ENCODE measurements at regions not wholly inside any gene's neighbourhood (a gene's known extent, or its start where the extent isn't known, plus 50 kb on each side); places are given as distances from the start of the nearest gene placed in this dataset.
"Not testable (repeated sequence)": the region's sequence is repeated elsewhere in the genome, so short reads cannot be mapped to it uniquely, and the experiment has no call there.

- DNase-seq (ENCODE audit: low spot score), result no peak
Observed at GRCh38 chrX:8027827-8028226, 100.6 kb upstream of the PNPLA4 start.

- DNase-seq (ENCODE audit: low spot score), result no peak
Observed at GRCh38 chrX:8025705-8026104, 98.5 kb upstream of the PNPLA4 start.

- no peak for DNase-seq (ENCODE audit: low spot score)
Observed at GRCh38 chrX:8018934-8019333, 91.7 kb upstream of the PNPLA4 start.

- no peak for DNase-seq (ENCODE audit: low spot score)
Observed at GRCh38 chrX:8010105-8010504, 82.9 kb upstream of the PNPLA4 start.

GRCh38 chrX:8005678-8006347 lies 78.6 kb upstream of the PNPLA4 start:
- DNase-seq (ENCODE audit: low spot score), result no peak

GRCh38 chrX:8003147-8003883 lies 76.1 kb upstream of the PNPLA4 start:
- no peak for DNase-seq (ENCODE audit: low spot score)

GRCh38 chrX:7996851-7997250 lies 69.6 kb upstream of the PNPLA4 start:
- no peak for DNase-seq (ENCODE audit: low spot score)

GRCh38 chrX:7996414-7996813 lies 69.2 kb upstream of the PNPLA4 start:
- DNase-seq (ENCODE audit: low spot score), result peak; percentile 42

GRCh38 chrX:7993873-7994272 lies 66.7 kb upstream of the PNPLA4 start:
- no peak for DNase-seq (ENCODE audit: low spot score)

GRCh38 chrX:7988013-7988759 lies 61.0 kb upstream of the PNPLA4 start:
- not testable (repeated sequence) for DNase-seq (ENCODE audit: low spot score)

GRCh38 chrX:7987160-7988012 lies 60.2 kb upstream of the PNPLA4 start:
- DNase-seq (ENCODE audit: low spot score), result no peak

- DNase-seq (ENCODE audit: low spot score), result not testable (repeated sequence)
Observed at GRCh38 chrX:7986738-7987137, 59.5 kb upstream of the PNPLA4 start.

GRCh38 chrX:7985568-7985967 lies 58.4 kb upstream of the PNPLA4 start:
- no peak for DNase-seq (ENCODE audit: low spot score)

GRCh38 chrX:7983581-7983980 lies 56.4 kb upstream of the PNPLA4 start:
- DNase-seq (ENCODE audit: low spot score), result no peak

Data from SK-N-DZ (cell line).